HL-60 (cell line): ENCODE measurements at regions not wholly inside any gene's neighbourhood (a gene's known extent, or its start where the extent isn't known, plus 50 kb on each side); places are given as distances from the start of the nearest gene placed in this dataset.

Experiments used
- CTCF ChIP-seq: IDR thresholded peaks from one replicate; pipeline ENCODE4 v1.5.1; 2011; ENCODE audit warnings: low read length, control low read depth, inconsistent platforms; ENCODE audit not compliant: insufficient read depth
- GABPA ChIP-seq: IDR thresholded peaks from 2 replicates; pipeline ENCODE4 v1.6.1; 2012; ENCODE audit warnings: low read depth
- POLR2AphosphoS5 ChIP-seq: IDR thresholded peaks from 2 replicates; pipeline ENCODE4 v1.6.1; 2012; ENCODE audit warnings: low read depth
- REST ChIP-seq: IDR thresholded peaks from 2 replicates; pipeline ENCODE4 v1.6.1; 2012; ENCODE audit warnings: low read depth; ENCODE audit not compliant: insufficient replicate concordance

GRCh38 chr9:108511307-108511706, 344.5 kb downstream of the ACTL7B start:
- TF ChIP-seq CTCF, result no peak
- TF ChIP-seq REST, result no peak
- TF ChIP-seq POLR2AphosphoS5, result no peak
- no peak for TF ChIP-seq GABPA
